D721Med (cell line): ENCODE measurements at regions not wholly inside any gene's neighbourhood (a gene's known extent, or its start where the extent isn't known, plus 50 kb on each side); places are given as distances from the start of the nearest gene placed in this dataset.

ENCODE experiments used
- DNase-seq: peaks from one replicate; pipeline ENCODE4 v3.0.0; 2011; ENCODE audit warnings: low spot score; ENCODE audit not compliant: insufficient read length
- FAIRE-seq: peaks from 2 replicates; lab custom pipeline; 2011; peaks lifted over from hg19 to GRCh38; lab: Jason Lieb, UNC
- CTCF ChIP-seq: IDR thresholded peaks from 2 replicates; pipeline ENCODE4 v1.5.1; 2012; ENCODE audit warnings: mild to moderate bottlenecking, control low read depth; ENCODE audit not compliant: insufficient read depth; ENCODE audit errors: missing control alignments

DNA sequence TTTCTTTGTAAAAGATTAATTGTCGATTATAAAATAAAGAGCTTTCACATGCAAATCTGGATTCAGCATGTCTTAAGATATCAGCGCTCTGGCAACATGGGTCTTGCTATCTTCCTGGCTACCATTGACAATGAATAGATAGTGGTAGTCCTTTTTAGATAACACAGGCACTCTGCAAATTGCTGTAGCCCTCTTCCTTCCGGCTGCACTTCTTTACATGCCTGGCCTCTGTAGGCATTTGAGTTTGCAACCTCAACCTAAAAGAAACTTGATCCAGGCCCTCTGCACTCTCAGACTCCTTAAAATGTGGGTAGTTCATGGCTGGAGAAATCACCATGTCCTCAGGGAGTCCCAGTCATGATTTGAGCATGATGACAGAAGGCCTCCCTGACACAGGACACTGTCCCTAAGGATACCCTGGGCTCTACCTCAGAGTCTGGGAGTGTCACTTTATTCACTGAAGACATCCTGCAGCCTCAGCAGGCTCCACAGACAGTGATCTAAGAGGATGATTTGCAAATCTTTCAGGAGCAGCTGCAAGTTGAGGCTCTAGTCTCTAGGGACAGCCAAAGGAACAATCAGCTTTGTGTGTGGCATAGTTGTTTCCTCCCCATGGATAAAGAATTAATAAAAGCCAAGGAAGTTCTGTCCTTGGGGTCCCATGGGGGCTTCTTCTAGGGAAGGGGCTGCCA is 529.4 kb downstream of the RBFOX1 start:
- DNase-seq = no peak
- FAIRE-seq = no peak
- no peak for TF ChIP-seq CTCF

GRCh38 chr16:7853197-7853596 is 520.6 kb downstream of the RBFOX1 start:
- TF ChIP-seq CTCF = no peak
- DNase-seq (no peak), FAIRE-seq (no peak)

DNA sequence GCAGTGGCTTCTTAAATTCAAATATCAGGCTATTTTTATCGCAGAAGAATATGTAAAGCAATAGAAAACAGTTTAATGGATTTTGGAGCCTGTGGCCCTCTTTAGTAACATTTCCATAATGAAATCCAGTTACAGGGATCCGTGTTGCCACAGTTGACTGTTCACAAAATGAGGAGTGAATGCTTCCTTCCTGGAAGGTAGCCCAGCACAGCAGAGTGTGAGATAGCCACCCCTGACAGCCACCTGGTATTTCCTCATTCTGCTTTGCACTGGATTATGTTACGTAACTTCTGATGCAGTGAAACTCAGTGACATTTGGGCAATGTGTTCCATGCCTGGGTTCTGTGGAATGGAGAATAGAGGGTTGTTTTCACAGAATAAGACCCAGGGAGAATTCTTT is 517.2 kb downstream of the RBFOX1 start:
- FAIRE-seq (peak; percentile 55), DNase-seq (no peak)
- TF ChIP-seq CTCF = no peak

DNA sequence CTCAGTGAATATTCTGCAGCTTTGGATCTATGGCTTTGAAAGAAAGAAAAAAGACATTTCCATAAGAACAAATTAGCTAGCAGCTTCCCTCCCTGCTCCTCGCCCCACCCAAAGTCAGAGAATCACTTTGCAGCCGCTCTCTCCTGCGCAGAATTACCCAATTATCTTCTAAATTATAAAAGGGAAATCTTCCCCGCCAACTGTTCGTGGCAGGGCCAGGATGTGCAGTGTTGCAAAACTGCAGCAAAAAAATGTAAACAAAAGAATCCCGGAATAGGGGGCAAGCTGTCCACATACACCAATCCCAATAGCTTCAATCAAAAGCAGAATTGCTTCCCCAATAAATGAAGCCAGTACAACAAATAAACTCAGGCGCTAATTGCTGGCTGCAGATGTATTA is 510.6 kb downstream of the RBFOX1 start:
- DNase-seq (no peak), FAIRE-seq (no peak)
- no peak for TF ChIP-seq CTCF

DNA sequence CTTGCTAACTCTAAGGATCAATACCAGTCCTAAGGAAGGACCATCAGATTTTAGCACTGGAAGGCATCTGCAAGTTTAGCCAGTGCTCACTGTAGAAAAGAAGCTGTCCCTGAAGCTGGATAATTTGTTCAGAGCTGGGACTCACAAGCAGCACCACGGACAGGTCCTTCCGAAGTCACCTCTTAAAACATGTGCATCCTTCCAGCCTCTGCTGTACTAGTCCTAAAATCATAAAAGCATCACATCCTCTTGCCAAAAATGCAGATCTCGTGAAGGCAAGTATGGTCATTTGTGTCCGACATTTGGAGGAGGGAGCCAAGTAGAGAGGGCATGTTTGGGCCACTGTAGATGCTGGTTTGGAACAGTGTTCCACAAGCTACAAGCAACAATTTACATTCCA is 506.9 kb downstream of the RBFOX1 start:
- TF ChIP-seq CTCF = no peak
- FAIRE-seq (no peak), DNase-seq (no peak)

GRCh38 chr16:7834771-7835431 is 502.3 kb downstream of the RBFOX1 start:
- peak; percentile 96 for FAIRE-seq
- no peak for TF ChIP-seq CTCF
- DNase-seq = peak; percentile 24

DNA sequence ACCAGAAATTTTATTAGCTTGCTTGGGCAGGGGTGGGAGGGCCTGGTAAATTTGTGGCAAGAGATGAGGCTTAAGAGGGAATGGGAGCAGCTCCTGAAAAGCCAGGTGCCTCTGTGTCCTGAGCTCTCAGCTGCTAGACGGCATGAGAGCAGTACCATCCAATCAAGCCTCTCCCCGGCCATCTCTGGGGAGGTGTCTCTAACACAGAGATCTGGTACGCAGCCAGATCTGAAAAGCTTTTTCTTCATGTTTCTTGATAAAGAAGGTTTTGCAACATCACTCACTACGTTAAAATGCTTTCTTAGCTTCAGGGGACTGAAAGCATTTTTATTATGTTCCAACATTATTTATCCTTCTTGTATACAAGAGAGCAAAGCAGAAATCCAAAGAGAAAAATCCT is 488.2 kb downstream of the RBFOX1 start:
- no peak for TF ChIP-seq CTCF
- DNase-seq (no peak), FAIRE-seq (no peak)
